CD4-positive, alpha-beta T cell treated with Interleukin-6 at 100 ng/mL for 8 hours (primary cell): ENCODE measurements at regions not wholly inside any gene's neighbourhood (a gene's known extent, or its start where the extent isn't known, plus 50 kb on each side); places are given as distances from the start of the nearest gene placed in this dataset.

Source experiments
- DNase-seq: peaks from one replicate; pipeline ENCODE4 v3.0.0-alpha.2; 2020; ENCODE audit warnings: mixed read lengths, low spot score

DNA sequence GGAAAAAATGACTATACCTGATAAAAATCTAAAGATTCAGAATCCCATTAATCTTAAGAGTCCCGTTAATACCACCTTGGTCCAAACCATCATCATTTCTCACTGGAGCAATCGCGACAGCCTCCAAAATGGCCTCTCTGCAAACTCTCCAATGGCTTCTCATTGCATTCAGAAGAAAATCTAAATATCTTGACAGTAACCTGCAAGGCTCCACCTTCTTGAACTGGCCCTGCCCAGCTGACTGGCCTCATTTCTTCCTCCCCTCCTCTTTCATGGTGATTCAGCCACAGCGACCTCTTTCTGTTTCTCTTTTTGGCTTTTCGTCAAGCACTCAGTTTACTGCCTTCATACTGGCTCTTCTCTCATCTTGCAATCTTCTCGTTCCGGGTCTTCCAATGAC, 56.2 kb upstream of the GPRIN3 start:
- DNase-seq, result no peak

GRCh38 chr4:89358935-89359638, 51.5 kb upstream of the GPRIN3 start:
- no peak for DNase-seq

DNA sequence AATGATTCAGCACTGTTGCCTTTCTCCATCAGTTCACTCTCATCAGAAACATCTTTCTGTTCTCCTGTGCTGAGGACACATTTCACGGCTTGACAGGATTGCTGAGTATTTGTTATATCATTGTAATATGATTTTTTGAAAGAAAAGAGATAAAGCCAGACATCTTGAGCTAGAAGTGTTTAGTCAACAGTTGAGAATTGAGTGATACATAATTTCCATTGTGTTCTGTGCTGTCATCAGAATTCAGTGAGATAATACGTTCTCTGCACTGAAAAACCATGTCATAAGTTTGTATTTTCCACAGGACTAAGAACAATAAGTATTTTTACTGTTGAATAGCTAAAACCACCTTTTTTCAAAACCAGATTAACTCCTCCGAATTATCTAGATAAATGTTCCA, 50.2 kb upstream of the GPRIN3 start:
- DNase-seq, result no peak
